ENCODE measurements at regions not wholly inside any gene's neighbourhood (a gene's known extent, or its start where the extent isn't known, plus 50 kb on each side); places are given as distances from the start of the nearest gene placed in this dataset.

GRCh38 chr11:10378362-10378761 lies 73.5 kb downstream of the ADM start:
- TF ChIP-seq GATA2 (IDR thresholded peaks at IDR 0.05; ENCODE audit: low read depth, low read length) (no peak), GATA3 (IDR thresholded peaks at IDR 0.05; ENCODE audit: low read depth, low read length) (no peak)

All from SH-SY5Y (cell line).